Hematopoietic multipotent progenitor cell treated with erythropoietin and hydrocortisone succinate and interleukin-3 and kit ligand, for 4 days (in vitro differentiated cells): ENCODE measurements at regions not wholly inside any gene's neighbourhood (a gene's known extent, or its start where the extent isn't known, plus 50 kb on each side); places are given as distances from the start of the nearest gene placed in this dataset.

Experiments
- DNase-seq: peaks from one replicate; pipeline ENCODE4 v3.0.0-alpha.2; 2015

DNA sequence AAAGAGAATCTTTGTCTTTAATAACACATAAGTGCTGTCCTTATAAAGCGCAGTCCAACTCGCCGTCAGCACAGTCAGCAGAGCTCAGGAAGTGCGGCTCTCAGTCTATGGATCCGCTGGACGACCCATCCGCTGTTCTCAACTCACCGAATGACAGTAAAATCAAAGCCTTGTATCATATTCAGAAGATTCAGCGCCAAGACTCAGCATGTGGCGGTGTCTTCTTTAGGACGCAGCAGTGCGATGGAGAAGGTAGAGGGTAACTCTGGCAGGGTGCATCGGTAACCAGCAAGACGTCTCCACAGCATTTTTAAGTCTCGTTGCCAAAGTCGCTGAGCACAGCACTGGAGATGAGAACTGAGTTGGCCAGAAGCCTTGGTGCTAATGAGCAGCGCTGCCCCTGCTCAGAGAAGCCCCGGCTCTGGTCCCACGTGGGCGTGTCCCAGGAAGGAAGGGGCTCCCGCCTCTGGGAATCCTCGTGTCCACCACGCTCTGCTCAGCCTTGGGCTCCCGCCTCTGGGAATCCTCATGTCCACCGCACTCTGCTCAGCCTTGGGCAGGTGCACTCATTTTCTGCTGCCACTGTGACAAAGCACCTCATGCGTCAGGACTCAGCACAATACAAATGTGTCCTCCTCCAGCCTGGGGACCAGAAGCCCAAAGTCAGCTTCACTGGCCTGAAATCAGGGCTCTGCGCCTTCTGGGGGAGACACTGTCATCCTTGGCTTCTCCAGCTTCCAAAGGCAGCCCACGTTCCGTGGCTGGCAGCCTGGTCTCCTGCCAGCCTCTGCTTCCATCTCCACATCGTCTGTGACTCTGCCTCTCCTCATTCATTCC lies 238.0 kb upstream of the SALL3 start:
- DNase-seq: no peak

DNA sequence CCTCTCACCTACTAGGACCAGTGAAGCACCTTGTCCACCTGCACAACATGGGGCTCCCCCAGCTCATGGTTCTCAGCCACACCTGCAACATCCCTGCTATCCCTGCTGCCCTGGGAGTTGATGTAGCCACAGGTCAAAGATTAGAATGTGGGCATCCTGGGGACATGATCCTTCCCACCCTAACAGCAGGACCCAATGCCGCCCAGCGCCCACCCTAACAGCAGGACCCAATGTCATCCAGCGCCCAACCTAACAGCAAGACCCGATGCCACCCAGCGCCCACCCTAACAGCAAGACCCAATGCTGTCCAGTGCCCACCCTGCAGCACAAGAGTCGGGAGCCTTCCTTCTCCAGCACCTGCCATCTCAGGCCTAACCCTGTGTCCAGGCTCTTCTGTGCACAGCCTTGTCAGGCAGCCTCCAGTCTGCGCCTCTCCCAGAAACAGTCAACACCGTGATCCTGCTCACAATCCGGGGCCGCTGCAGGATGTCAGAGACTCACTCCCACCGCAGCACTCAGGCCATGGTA lies 237.3 kb upstream of the SALL3 start:
- no peak for DNase-seq

DNA sequence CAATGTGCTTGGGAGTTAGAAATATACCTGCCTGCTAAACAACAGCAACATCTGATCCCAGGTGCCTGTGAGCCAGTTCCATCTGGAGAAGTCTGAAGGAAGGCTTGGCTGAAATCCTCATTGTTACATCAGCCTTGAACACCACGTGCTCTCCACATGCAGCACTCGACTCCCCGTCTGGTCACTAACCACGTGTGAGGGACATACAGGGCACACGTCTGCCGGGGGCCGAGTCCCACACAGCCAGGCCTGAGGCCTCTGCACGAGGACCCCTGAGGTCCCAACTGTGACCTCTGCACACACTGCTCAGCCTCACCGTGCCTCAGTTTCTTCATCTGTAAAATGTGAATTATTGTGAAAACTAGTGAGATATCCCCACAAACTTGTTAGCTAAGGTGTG lies 236.5 kb upstream of the SALL3 start:
- no peak for DNase-seq

DNA sequence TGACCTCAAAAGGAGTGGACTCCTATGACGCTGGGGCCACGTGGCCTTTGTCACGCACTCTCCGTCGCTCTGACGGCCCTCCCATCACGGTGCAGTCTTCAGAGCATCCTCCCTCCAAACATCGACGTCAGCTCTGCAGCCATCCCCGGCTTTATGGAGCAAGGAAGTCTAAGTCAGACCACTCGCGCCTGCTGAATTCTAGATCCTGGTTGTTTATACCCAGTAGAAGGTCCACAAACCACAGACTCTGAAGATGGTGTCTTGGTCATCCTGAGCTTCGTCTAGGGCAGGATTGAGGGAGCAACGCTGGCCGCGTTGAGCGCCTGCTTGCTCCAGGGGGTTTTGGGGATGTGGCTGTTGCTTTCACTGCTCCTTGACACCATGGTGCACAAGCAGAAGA lies 228.0 kb upstream of the SALL3 start:
- no peak for DNase-seq

DNA sequence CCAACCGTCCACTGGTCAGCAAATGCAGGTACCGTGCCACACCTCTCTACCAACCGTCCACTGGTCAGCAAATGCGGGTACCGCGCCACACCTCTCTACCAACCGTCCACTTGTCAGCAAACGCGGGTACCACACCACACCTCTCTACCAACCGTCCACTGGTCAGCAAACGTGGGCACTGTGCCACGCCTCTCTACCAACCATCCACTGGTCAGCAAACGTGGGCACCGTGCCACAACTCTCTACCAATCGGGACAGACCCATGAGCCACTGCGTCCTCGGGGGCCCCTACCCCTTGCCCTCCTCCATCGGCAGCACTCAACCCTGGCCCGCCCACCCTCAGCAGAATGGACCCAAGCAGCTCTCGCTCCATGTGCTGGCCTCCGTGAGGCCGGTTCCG lies 226.4 kb upstream of the SALL3 start:
- no peak for DNase-seq

DNA sequence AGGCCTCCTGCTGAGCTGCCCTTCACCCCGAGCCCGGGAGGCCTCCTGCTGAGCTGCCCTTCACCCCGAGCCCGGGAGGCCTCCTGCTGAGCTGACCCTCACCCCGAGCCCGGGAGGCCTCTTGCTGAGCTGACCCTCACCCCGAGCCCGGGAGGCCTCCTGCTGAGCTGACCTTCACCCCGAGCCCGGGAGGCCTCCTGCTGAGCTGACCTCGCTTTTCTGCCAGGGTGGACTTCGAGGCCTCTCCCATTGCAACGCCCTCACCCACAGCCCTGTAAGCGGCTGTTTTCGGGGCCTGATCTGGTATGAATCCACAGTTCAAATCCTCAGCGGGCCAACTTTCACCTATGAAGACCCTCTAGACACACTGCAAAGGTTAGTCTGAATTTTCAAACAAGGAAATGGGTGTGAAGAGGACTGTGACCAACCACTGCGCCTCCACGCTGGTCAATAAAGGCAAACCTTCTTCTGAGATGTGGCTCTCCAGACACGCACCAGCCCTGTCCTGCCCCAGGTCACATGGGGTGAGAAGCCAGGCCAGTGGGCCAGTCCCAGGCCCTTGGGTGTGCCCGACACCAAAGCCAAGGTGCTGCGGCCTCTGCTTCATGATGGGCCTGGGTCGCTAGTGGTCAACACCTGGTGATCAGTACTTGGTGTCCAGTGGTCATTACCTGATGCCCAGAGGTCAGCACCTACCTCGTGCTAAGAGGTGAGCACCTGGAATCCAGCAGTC lies 225.1 kb upstream of the SALL3 start:
- no peak for DNase-seq

DNA sequence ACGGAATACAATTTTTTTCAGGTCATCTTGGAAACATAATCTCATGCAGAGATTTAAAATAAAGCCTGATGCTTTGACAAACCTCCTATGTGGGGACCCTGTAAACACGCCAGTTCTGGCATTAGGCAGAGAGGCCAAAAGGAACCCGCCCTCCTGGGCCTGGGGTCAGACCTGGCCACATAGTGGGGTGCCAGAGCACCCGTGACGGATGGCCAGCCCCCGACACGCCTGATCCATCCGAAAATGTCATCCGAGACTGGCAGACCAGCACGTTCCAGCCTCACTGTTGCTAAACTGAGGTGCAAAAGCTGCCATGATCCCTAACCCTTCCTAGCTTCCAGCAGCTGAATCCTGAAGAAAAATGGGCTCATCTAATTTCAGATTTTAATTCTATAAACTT lies 222.6 kb upstream of the SALL3 start:
- DNase-seq: no peak

DNA sequence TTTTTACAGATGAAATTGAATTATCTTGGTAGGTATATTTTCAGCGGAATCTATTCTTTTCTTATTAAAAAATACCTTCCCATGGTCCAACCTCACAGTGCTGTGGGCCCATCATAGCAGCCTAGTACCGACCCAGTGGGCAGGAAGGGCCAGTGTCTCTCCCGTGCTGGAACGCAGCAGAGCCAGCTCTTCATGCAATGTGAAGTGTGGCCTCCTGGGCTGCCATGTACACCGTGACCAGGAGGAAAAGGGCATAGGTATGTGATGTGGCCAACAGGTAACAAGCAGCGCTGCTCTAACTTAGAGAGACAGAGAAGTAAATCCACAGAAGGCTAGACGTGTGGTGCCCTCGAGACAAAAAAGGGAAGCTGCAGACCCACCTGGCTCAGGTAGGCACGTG lies 221.1 kb upstream of the SALL3 start:
- DNase-seq: no peak

DNA sequence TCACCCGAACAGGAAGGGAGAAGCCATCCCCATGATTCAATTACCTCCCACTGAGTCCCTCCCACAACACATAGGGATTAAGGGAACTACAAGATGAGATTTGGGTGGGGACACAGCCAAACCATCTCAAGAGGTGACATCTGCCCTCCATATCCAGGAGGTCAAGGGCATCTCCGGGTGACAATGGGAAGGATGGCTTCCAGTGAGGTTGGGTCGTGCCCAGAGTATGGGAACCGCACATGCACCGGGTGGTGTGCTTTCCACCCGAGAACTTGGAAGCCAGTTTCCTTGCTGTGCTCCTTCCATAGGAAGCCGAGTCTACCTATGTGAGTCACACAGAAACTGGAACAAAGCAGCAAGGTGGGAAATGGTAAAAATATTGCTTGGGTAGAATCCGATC lies 216.9 kb upstream of the SALL3 start:
- DNase-seq: no peak

DNA sequence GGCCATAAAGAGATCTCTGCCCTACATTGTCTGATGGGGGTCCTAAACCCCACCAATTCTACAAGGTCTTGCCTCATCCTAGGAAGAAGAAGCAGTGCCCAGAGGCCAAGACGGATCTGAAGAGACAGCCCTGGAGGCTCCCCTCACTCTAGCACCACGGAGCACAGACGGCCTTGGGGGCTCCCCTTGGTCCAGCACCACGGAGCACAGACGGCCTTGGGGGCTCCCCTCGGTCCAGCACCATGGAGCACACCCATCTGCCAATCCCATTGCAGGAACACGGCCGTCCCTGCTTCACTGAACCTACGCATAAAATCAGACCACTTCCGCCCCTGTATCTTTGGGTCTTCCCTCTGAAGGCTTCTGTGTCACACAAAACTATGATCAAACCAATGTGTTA lies 215.1 kb upstream of the SALL3 start:
- DNase-seq: no peak

DNA sequence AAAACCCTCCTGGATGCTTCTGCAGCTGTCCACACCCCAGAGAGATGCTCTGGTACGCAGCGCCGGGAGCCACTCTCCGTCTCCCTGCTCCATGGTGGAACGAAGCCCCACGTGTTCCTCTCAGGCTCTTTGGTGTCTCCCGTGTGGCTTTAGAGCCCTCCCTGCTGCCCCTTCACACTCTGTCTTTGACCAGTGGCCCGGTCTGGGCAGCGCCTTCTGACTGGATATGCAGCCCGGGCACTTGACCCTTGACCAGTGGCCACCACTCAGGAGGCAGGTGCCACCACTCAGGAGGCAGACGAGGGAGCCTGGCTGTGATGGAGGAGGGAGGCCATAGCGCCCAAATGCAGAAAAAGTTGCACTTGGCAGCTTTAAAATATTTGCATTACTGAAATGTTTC lies 214.5 kb upstream of the SALL3 start:
- DNase-seq: no peak

DNA sequence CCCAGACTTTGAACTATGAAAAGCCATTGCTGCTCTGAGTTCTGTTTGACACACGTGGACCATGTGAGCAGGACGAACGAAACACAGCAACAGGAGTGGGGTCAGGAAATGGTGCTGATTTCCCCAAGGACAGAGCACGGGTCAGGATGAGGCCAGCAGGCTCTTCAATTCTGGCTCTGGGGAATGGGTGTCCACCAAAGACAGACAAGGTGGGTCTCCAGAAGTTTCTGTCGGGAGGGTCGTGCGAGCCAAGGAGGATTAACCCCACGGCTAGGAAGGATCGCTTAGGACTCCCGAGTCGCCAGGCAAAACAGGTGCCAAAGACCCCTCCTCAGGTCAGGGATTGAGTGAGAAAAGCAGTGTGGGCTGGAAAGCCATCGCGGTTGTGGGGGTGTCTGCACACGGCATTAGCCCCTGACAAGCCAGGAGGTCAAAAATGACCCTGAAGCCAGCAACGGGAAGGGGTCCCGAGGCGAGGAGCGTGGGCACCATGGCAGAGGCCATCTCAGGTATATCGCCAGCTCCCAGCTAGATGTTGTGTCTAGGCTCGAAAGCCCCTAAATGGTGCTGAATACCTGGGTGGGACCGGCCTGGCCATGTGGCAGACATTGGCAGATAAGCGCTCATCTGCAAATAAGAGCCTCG lies 213.9 kb upstream of the SALL3 start:
- no peak for DNase-seq

DNA sequence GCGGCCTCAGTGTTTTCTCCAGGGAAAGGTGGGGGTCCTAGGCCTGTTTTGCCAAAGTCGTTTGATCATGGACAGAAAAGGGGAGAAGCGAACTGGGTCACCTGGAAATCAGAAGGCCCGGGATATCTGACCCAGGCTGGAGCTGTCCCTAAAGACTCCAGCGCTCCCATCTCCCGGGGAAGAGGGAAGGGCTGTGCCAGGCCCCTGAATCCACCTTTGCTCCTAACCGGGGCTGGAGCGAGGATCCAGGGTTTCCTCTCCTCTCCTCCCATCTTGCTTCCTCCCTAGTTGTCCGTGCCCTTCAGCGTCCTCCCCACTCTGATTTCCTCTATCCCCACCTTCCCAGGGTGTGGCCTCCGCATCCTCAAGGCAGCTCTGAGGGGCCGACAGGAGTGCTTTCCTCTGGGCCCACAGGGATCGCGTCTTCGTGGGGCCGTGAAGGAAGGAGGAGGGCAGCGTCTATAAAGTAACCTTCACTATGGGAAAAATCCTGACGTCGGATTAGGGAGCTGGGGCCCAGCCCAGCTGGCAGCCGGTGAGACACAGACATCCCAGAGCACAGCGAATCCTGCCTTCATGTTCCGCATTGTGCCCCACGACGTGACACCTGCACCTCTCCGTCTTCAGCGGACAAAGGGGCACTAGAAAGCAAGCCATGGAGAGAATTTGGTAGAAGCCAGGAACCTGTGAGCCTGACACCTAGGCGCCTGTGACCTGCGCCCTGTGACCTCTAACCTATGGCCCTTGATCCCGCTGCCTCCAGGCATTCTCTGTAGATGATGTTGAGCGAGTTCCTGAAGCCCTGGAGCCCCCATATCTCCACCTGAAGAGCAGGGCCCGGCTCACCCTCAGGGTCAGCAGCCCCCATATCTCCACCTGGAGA lies 212.7 kb upstream of the SALL3 start:
- no peak for DNase-seq

DNA sequence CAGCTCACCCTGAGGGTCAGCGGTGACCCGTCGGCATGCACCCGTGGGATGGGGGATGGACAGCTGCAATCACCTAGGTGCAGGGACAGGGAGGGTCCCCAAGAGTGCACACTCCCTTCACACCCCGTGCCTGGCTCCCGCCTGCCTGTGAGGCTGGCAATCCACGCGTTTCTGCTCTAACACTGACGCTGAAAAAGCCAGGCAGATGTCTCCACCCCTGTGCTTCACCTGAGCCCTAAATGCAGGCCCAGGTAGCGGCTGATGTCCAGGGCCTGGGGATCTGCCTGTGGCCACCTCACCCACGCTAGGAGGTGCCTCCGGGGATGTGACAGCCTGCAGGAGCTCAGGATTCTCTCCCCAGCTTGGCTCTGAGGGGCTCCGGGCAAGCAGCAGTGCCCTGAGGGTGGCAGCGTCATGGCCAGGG lies 212.0 kb upstream of the SALL3 start:
- DNase-seq: no peak

DNA sequence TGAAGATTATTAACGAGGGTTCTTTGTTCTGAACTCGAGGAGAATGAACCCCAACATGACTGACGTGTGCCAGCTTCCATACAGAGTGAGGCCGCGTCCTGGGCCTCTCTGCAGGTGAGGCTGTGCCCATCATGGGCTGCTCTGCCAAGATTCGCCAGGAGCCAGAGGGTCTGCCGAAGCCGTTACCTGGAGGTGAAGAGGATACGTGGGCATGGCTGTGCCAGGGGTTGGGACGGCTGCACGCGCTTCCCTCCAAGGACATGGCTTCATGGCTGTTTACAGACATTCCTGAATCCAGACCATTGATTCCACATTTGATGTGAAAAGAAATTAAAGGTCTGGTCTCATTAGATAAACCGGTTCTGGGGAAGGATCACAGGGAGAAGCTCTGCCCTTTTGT lies 211.4 kb upstream of the SALL3 start:
- DNase-seq: no peak

DNA sequence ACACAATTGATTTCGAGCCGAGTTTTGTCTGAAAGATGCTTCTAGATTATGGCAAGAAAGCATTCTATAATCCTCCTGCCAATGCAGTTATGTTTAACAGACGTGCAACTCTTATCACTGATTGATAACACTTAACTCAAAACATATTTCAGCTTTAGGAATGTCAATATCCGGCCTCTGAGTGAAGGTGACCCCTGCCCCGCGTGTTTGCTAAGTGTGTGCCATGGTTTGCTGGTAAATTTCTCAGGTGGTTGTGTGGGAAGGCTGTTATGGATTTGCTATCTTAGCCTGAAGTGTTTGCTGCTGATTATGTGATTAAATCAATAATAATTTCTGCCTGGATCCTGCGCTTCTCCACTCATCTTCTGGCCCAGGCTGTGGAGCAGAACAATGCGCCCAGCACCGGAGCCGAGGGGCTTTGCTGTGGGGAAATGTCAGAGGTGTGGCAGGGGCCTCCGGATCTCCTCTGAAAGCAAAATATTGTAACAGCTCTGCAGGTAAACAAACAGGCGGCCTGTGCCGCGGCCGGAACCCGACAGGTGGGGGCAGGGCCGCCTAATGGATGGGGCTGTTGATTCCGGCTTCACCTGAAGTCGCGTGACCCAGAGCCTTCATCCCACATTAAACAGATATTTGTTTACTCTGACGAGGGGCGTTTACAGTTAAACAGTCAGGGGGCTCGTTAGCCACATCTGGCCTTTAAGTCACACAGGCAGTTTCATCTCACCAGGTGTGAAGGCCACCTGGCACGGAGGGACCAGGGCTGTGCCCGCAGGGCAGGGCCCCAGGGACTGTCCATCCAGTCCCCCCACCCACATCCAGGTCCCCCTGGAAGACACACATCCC lies 210.7 kb upstream of the SALL3 start:
- DNase-seq: no peak

DNA sequence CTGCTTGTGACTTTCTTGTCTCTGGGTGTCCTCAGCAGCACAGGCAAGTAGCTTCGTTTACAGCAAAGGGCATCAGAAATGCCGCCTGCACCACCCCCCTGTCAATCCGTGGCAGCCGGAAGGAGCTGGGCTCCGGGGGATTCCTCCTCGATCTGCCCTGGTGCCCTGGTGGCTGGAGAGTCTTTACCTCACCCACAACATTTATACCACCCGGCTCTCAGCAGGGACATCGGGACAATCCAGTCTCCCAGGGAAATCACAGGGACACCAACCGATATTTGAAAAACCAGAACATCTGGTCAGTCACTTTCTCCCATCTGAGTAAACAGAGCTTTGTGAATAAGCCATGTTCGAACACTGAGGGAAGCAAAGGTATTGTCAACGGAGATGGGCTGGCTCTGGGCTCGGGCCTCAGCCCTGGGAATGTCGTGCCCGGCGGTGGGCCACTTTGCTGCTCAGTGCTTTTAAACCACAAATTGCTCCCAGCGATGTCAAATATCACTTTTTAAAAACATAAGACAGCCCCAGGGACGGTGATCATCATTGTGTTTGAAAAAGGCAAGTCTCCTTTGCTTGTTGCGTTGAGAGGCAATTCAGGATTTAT lies 210.0 kb upstream of the SALL3 start:
- DNase-seq: no peak

DNA sequence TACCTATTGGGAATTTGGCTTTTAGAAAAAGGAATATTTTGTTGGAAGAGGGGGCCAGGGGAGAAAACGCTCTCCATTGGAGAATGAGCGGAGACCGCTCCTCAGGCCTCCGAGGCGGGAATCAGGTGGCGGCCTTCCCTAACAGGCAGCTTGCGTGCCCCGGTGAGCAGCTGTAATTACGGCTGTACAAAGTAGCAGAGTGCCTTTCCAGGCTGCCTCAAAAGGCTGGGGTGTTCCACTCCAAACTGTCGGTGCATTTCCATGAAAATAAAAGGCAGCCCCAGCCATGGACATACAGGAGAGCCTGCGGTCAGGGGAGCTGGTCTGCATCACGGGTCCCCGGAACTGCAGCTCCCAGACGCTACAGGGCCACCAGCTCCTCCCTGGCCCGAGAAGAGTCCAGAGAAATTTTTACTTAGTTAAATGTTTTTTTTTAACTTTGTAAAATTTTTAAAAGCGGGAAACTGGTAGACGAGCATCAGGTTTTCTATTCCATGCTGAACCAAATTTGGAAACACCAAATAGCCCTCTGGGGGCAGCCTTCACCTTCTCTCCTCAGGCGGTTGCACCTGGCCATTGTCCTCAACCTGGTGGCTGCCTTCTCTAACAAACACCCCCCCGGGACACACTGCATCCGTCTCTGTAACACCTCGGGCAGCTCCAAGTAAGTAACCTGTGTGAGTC lies 209.3 kb upstream of the SALL3 start:
- no peak for DNase-seq

DNA sequence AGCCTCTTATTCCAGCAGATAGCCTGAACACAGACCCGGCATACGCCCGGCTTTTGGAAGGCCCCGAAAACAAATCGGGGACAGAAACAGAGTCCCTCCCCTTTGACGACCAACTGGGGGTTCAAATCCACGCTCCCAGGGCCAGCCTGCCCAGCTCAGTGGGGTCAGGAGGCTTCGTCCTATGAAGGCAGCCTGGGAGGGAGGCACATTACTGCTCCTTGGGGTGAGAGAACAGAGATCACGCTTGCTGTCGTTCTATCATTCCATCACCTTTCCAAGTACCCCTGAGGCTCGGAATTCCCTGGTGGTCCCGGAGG lies 208.8 kb upstream of the SALL3 start:
- no peak for DNase-seq

DNA sequence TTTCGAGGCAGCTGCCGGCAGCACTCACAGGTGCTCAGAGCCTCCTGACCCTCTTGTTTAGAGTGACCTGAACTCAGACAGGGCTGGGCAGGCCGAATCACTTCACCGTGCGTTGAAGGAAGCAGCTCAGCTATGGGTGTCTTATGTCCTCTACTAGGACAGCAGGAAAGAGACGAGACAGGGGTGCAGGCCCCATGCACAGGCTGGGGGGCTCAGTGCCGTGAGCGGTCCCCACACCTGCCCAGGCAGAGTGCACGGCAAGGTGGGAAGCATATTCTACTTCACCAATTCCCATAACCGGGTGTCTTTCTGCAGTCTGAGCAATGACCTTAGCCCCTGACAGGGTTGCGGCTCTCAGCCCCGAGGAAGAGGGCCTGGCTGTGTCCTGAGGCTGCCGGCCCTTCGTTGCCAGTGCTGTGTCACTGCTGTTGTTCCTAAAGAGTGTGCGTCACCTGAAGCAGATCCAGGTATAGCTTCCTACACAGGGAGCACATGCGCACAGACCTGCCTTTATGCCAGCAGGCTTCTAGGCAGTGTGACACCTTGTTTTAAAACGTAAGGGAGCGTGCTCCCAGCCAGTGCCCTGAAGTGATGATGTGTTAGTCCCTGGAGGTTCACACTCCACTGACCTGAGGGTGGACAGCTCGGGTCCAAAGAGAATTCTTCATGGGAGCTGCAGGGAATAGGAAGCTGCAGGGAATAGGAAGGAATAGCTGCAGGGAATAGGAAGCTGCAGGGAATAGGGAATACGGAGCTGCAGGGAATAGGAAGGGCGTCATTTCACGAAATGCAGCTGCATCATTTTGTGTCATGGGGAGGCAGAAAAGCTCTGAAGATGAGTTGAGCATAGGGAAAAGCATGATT lies 207.9 kb upstream of the SALL3 start:
- no peak for DNase-seq
